ENCODE measurements at regions not wholly inside any gene's neighbourhood (a gene's known extent, or its start where the extent isn't known, plus 50 kb on each side); places are given as distances from the start of the nearest gene placed in this dataset.

DNA sequence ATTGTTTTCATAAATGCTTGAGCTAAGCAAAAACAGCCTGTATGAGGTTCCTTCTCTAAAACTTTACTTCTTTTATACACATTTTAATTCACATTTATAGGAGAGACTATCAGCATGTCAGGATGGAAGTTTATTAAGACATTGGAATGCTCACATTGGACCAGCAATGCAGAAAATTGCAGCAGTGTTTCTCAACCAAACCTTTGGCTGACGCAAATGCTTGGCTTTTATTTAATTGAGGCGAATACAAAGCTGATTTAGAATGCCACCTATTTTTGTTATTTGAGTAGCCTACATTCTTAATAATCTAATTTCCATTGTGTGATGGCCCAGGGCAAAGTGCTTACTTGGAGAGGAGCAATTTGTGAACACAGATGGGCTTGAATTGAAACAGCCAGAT, 283.2 kb downstream of the ARL4A start:
- no peaks in the 10 kb centered on the region for H3K9me1 ChIP-seq (replicated peaks; ENCODE audit: control insufficient read depth, extremely low read depth, insufficient read depth, low read length)
- FAIRE-seq (no peak), DNase-seq (ENCODE audit: low read depth, low spot score) (no peak)
- H3K36me3 ChIP-seq (ENCODE audit: control insufficient read depth in 2 of 2, extremely low read depth in 1 of 2, insufficient read depth in 2 of 2, low read length in 2 of 2) = no peaks in the 10 kb centered on the region
- no peak overlapping the region for H2AFZ ChIP-seq (ENCODE audit: low read depth, low read length)
- H3K27me3 ChIP-seq (ENCODE audit: control insufficient read depth in 2 of 2, insufficient read depth in 2 of 2, low read length in 2 of 2) = no peaks in the 10 kb centered on the region
- no peaks in the 10 kb centered on the region for H4K20me1 ChIP-seq (replicated peaks; ENCODE audit: control insufficient read depth, extremely low read depth, insufficient read depth, low read length)
- H3K4me3 ChIP-seq (replicated peaks in 1 of 3; ENCODE audit: insufficient read depth in 1 of 3, low read depth in 1 of 3, low read length in 3 of 3) = no peak overlapping the region
- H3K9me3 ChIP-seq (replicated peaks; ENCODE audit: control insufficient read depth, insufficient read depth, low read length) = no peaks in the 10 kb centered on the region
- intact Hi-C loops (cut with micrococcal nuclease) = no loop called here
- H3K9ac ChIP-seq (replicated peaks; ENCODE audit: extremely low read depth, insufficient read depth, low read length) = no peak overlapping the region
- POLR2A ChIA-PET = no interaction called here
- H3K79me2 ChIP-seq (ENCODE audit: control insufficient read depth, insufficient read depth, low read length) = no peaks in the 10 kb centered on the region
- no peak overlapping the region for H3K27ac ChIP-seq (ENCODE audit: insufficient read depth, low read depth, low read length)
- no TSS peak for BruUV-seq (replicated peaks)
- CTCF ChIA-PET = interaction anchor here (0.8 kb wide), 2 partner anchors 146 to 284 kb away, joined by 3 read pairs; no protein-coding TSS in a partner anchor
- dilution Hi-C loops (cut with MboI; ENCODE audit: extremely low pct_ligation_motif_present, low sequenced_read_pairs) = no loop called here
- no peaks in the 10 kb centered on the region for H3K4me1 ChIP-seq (ENCODE audit: control insufficient read depth, extremely low read depth, insufficient read depth, low read length)
- H3K4me2 ChIP-seq (ENCODE audit: insufficient read depth, low read length) = no peak overlapping the region
- TF ChIP-seq JUN (IDR thresholded peaks at IDR 0.05; ENCODE audit: borderline replicate concordance, insufficient read depth, insufficient read length, low read depth) = no peak
- no peak for TF ChIP-seq POLR2AphosphoS5 (IDR thresholded peaks at IDR 0.05; ENCODE audit: insufficient read depth, low read depth, low read length)
- no peak for TF ChIP-seq FOS (IDR thresholded peaks at IDR 0.05; ENCODE audit: borderline replicate concordance, insufficient read depth, low read length)
- TF ChIP-seq, protein P1, sequence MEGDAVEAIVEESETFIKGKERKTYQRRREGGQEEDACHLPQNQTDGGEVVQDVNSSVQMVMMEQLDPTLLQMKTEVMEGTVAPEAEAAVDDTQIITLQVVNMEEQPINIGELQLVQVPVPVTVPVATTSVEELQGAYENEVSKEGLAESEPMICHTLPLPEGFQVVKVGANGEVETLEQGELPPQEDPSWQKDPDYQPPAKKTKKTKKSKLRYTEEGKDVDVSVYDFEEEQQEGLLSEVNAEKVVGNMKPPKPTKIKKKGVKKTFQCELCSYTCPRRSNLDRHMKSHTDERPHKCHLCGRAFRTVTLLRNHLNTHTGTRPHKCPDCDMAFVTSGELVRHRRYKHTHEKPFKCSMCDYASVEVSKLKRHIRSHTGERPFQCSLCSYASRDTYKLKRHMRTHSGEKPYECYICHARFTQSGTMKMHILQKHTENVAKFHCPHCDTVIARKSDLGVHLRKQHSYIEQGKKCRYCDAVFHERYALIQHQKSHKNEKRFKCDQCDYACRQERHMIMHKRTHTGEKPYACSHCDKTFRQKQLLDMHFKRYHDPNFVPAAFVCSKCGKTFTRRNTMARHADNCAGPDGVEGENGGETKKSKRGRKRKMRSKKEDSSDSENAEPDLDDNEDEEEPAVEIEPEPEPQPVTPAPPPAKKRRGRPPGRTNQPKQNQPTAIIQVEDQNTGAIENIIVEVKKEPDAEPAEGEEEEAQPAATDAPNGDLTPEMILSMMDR (IDR thresholded peaks at IDR 0.05; ENCODE audit: extremely low read depth in 1 of 2, insufficient read depth in 1 of 2, low read depth in 1 of 2, low read length in 2 of 2) = no peak
- no peak for TF ChIP-seq MYC (IDR thresholded peaks at IDR 0.05; ENCODE audit: low read depth, low read length)
- TF ChIP-seq EZH2 (IDR thresholded peaks at IDR 0.05; ENCODE audit: borderline replicate concordance, low read depth, low read length, severe bottlenecking) = no peak
- TF ChIP-seq GATA2 (IDR thresholded peaks at IDR 0.05; ENCODE audit: insufficient read depth, insufficient read length, low read depth, low read length) = no peak
- TF ChIP-seq POLR2A (IDR thresholded peaks at IDR 0.05; ENCODE audit: low read depth, low read length) = no peak
- TF ChIP-seq, protein P2, sequence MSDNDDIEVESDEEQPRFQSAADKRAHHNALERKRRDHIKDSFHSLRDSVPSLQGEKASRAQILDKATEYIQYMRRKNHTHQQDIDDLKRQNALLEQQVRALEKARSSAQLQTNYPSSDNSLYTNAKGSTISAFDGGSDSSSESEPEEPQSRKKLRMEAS (IDR thresholded peaks at IDR 0.05; ENCODE audit: insufficient read depth, insufficient read length) = no peak

All from endothelial cell of umbilical vein (primary cell).